Upper lobe of left lung (tissue), 4 donors: ENCODE measurements at regions not wholly inside any gene's neighbourhood (a gene's known extent, or its start where the extent isn't known, plus 50 kb on each side); places are given as distances from the start of the nearest gene placed in this dataset.

ENCODE experiments used
- POLR2A ChIP-seq, 4 donors: fragments of 450-650 bp; IDR thresholded peaks; one replicate each; pipeline ENCODE4 v1.5.1; 2016 to 2017; ENCODE audit warnings: antibody characterized with exemption in 4 of 4, mild to moderate bottlenecking in 2 of 4
- POLR2AphosphoS5 ChIP-seq, 2 donors: sonication (generic); formaldehyde crosslinking; IDR thresholded peaks; one replicate each; pipeline ENCODE4 v1.5.1; 2017; ENCODE audit warnings: antibody characterized with exemption in 2 of 2
- TF ChIP-seq, protein P1 (sequence below), 6 experiments: fragments of 450-650 bp in 4 of 6; fragments of 200-600 bp in 2 of 6; sonication (generic) in 2 of 6; IDR thresholded peaks; one replicate each; pipeline ENCODE4 v1.5.1; 2016 to 2019; ENCODE audit warnings: antibody characterized with exemption in 6 of 6

DNA sequence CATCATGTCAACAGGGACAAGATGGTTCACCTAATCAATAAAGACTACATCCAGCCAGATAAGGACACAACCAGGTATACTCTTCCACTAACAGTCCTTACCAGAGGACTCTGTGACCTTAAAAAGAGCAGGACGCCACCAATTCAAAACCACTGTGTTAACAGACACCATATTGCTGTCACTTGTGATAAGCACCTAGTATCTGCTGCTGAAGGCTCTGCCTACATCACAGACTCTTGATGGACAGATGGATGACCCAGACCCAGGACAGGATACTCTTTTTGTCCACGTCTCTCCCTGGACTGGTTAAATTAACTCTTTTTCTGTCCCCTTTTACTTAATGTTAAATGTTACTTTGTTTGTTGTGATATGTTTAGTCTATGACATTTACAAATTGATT is 586.2 kb upstream of the AGA start:
- TF ChIP-seq, protein P1, sequence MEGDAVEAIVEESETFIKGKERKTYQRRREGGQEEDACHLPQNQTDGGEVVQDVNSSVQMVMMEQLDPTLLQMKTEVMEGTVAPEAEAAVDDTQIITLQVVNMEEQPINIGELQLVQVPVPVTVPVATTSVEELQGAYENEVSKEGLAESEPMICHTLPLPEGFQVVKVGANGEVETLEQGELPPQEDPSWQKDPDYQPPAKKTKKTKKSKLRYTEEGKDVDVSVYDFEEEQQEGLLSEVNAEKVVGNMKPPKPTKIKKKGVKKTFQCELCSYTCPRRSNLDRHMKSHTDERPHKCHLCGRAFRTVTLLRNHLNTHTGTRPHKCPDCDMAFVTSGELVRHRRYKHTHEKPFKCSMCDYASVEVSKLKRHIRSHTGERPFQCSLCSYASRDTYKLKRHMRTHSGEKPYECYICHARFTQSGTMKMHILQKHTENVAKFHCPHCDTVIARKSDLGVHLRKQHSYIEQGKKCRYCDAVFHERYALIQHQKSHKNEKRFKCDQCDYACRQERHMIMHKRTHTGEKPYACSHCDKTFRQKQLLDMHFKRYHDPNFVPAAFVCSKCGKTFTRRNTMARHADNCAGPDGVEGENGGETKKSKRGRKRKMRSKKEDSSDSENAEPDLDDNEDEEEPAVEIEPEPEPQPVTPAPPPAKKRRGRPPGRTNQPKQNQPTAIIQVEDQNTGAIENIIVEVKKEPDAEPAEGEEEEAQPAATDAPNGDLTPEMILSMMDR (IDR thresholded peaks at IDR 0.05): no peak
- TF ChIP-seq POLR2AphosphoS5 (IDR thresholded peaks at IDR 0.05): no peak
- no peak for TF ChIP-seq POLR2A (IDR thresholded peaks at IDR 0.05)
